Lower leg skin (tissue), 3 donors: ENCODE measurements at regions not wholly inside any gene's neighbourhood (a gene's known extent, or its start where the extent isn't known, plus 50 kb on each side); places are given as distances from the start of the nearest gene placed in this dataset.

Experiments used
- POLR2A ChIP-seq, 2 donors: fragments of 450-650 bp; IDR thresholded peaks; one replicate each; pipeline ENCODE4 v1.6.1; 2016 to 2017; ENCODE audit warnings: antibody characterized with exemption in 2 of 2, mild to moderate bottlenecking in 1 of 2, moderate library complexity in 1 of 2
- TF ChIP-seq, protein P1 (sequence below), 3 donors: fragments of 450-650 bp; IDR thresholded peaks; one replicate each; pipeline ENCODE4 v1.5.1; 2016; ENCODE audit warnings: antibody characterized with exemption in 3 of 3, mild to moderate bottlenecking in 3 of 3, moderate library complexity in 2 of 3

DNA sequence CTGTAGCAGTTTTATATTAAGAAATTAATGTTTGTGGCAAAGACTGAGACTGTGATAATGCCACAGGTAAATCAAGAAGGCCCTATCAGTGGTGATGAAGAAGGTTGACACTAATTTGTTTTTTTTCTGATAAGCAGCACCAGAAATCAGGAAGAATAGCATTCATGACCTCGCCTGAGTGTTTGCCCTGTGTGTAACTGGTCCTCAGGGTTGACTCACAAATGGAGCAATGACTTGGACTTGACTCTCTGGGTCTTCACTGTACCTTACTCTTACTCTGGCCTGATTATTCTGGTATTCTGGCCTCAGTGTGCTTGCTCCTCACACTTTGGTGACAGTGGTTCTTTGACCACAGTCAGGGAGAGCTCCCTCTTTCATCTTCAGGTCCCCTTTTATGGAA, 243.9 kb downstream of the HAO1 start:
- TF ChIP-seq, protein P1, sequence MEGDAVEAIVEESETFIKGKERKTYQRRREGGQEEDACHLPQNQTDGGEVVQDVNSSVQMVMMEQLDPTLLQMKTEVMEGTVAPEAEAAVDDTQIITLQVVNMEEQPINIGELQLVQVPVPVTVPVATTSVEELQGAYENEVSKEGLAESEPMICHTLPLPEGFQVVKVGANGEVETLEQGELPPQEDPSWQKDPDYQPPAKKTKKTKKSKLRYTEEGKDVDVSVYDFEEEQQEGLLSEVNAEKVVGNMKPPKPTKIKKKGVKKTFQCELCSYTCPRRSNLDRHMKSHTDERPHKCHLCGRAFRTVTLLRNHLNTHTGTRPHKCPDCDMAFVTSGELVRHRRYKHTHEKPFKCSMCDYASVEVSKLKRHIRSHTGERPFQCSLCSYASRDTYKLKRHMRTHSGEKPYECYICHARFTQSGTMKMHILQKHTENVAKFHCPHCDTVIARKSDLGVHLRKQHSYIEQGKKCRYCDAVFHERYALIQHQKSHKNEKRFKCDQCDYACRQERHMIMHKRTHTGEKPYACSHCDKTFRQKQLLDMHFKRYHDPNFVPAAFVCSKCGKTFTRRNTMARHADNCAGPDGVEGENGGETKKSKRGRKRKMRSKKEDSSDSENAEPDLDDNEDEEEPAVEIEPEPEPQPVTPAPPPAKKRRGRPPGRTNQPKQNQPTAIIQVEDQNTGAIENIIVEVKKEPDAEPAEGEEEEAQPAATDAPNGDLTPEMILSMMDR (IDR thresholded peaks at IDR 0.05), result no peak
- TF ChIP-seq POLR2A (IDR thresholded peaks at IDR 0.05), result no peak
